GM12873 (cell line): ENCODE measurements at regions not wholly inside any gene's neighbourhood (a gene's known extent, or its start where the extent isn't known, plus 50 kb on each side); places are given as distances from the start of the nearest gene placed in this dataset.

Source experiments
- CTCF ChIP-seq: IDR thresholded peaks from 2 replicates; pipeline ENCODE4 v1.5.1; 2012; ENCODE audit warnings: low read depth, mild to moderate bottlenecking, moderate library complexity, low read length, control low read depth; ENCODE audit not compliant: insufficient read depth; ENCODE audit errors: missing control alignments

GRCh38 chr6:33957131-33957891, 153.5 kb upstream of the MLN start:
- no peak for TF ChIP-seq CTCF

- TF ChIP-seq CTCF, result no peak
These were observed 152.4 kb upstream of the MLN start for GRCh38 chr6:33956206-33956605.

- TF ChIP-seq CTCF, result no peak
These were observed 151.8 kb upstream of the MLN start for GRCh38 chr6:33955566-33955965.

- no peak for TF ChIP-seq CTCF
These were observed 150.7 kb upstream of the MLN start for GRCh38 chr6:33954453-33954852.

- TF ChIP-seq CTCF, result no peak
These were observed 149.4 kb upstream of the MLN start for GRCh38 chr6:33953171-33953570.

- no peak for TF ChIP-seq CTCF
These were observed 148.2 kb upstream of the MLN start for GRCh38 chr6:33952016-33952415.

- no peak for TF ChIP-seq CTCF
These were observed 147.4 kb upstream of the MLN start for GRCh38 chr6:33950891-33951889.
